ENCODE measurements at regions not wholly inside any gene's neighbourhood (a gene's known extent, or its start where the extent isn't known, plus 50 kb on each side); places are given as distances from the start of the nearest gene placed in this dataset.

- Histone ChIP-seq H3K4me3 (no peak overlapping the region), H3K27ac (ENCODE audit: low read depth) (no peak overlapping the region), H2AFZ (no peak overlapping the region), H3K9me2 (ENCODE audit: insufficient read depth) (peaks cover 3% of the 10 kb centered on the region; the same call in 1 of the 2 replicates), H4K20me1 (replicated peaks; ENCODE audit: insufficient read depth) (no peaks in the 10 kb centered on the region), H3K4me1 (ENCODE audit: insufficient read depth) (no peaks in the 10 kb centered on the region), H3K27me3 (ENCODE audit: insufficient read depth) (no peaks in the 10 kb centered on the region), H3F3A (replicated peaks; ENCODE audit: low read depth) (no peaks in the 10 kb centered on the region), H3K79me2 (replicated peaks; ENCODE audit: insufficient read depth) (no peaks in the 10 kb centered on the region), H3K4me2 (no peak overlapping the region), H3K36me3 (ENCODE audit: insufficient read depth) (no peaks in the 10 kb centered on the region; the same call in 1 of the 2 replicates)
- ATAC-seq (no peak), DNase-seq (ENCODE audit: low spot score) (no peak)
- H3K9me3 Mint-ChIP-seq: no peaks in the 10 kb centered on the region; the same call in 2 of the 3 replicates
- H3K36me3 Mint-ChIP-seq (ENCODE audit: low read depth): no peaks in the 10 kb centered on the region; the same call in 2 of the 3 replicates
- no peak overlapping the region for H3K27ac Mint-ChIP-seq
- no peaks in the 10 kb centered on the region for H3K4me1 Mint-ChIP-seq
- peaks cover 2% of the 10 kb centered on the region for H3K27me3 Mint-ChIP-seq (ENCODE audit: insufficient read depth, low read depth, poor library complexity)
- TF ChIP-seq ETS1 (IDR thresholded peaks at IDR 0.05) (no peak), STAT1 (IDR thresholded peaks at IDR 0.05; ENCODE audit: unreplicated experiment) (no peak), JUNB (IDR thresholded peaks at IDR 0.05; ENCODE audit: unreplicated experiment) (no peak), ZNF462 (CRISPR knock-in tag; IDR thresholded peaks at IDR 0.05) (no peak)
- no peak overlapping the region for H3K4me3 Mint-ChIP-seq
Measured at GRCh38 chr15:88730751-88731150, 72.5 kb upstream of the ACAN start.

GRCh38 chr15:88735212-88735611, 68.0 kb upstream of the ACAN start:
- Histone ChIP-seq H3K27me3 (ENCODE audit: insufficient read depth) (no peaks in the 10 kb centered on the region), H4K20me1 (replicated peaks; ENCODE audit: insufficient read depth) (no peaks in the 10 kb centered on the region), H3F3A (replicated peaks; ENCODE audit: low read depth) (no peaks in the 10 kb centered on the region), H3K9me2 (ENCODE audit: insufficient read depth) (no peaks in the 10 kb centered on the region), H3K36me3 (ENCODE audit: insufficient read depth) (no peaks in the 10 kb centered on the region; the same call in 1 of the 2 replicates), H3K4me2 (no peak overlapping the region), H3K27ac (ENCODE audit: low read depth) (no peak overlapping the region), H3K79me2 (replicated peaks; ENCODE audit: insufficient read depth) (no peaks in the 10 kb centered on the region), H3K4me1 (ENCODE audit: insufficient read depth) (no peaks in the 10 kb centered on the region), H2AFZ (no peak overlapping the region), H3K4me3 (no peak overlapping the region)
- no peak overlapping the region for H3K4me3 Mint-ChIP-seq
- no peaks in the 10 kb centered on the region for H3K36me3 Mint-ChIP-seq (ENCODE audit: low read depth)
- no peaks in the 10 kb centered on the region for H3K4me1 Mint-ChIP-seq
- H3K9me3 Mint-ChIP-seq: no peaks in the 10 kb centered on the region
- H3K27ac Mint-ChIP-seq: no peak overlapping the region
- no peak for ATAC-seq
- H3K27me3 Mint-ChIP-seq (ENCODE audit: insufficient read depth, low read depth, poor library complexity): peaks cover 6% of the 10 kb centered on the region
- no peak for DNase-seq (ENCODE audit: low spot score)
- no peak for TF ChIP-seq EZH2 (IDR thresholded peaks at IDR 0.05; ENCODE audit: low read depth, unreplicated experiment)
- no peak for TF ChIP-seq NANOG (IDR thresholded peaks at IDR 0.05; ENCODE audit: borderline replicate concordance)
- TF ChIP-seq CREB1 (CRISPR knock-in tag; IDR thresholded peaks at IDR 0.05; ENCODE audit: low read depth): no peak
- TF ChIP-seq EZH2phosphoT487 (IDR thresholded peaks at IDR 0.05; ENCODE audit: unreplicated experiment): no peak
- no peak for TF ChIP-seq ETS1 (IDR thresholded peaks at IDR 0.05)
- TF ChIP-seq ZNF114 (CRISPR knock-in tag; IDR thresholded peaks at IDR 0.05): no peak
- no peak for TF ChIP-seq JUNB (IDR thresholded peaks at IDR 0.05; ENCODE audit: unreplicated experiment)
- no peak for TF ChIP-seq POLR2AphosphoS5 (IDR thresholded peaks at IDR 0.05; ENCODE audit: low read depth)
- TF ChIP-seq STAT1 (IDR thresholded peaks at IDR 0.05; ENCODE audit: unreplicated experiment): no peak
- no peak for TF ChIP-seq CTCF (conservative IDR thresholded peaks at IDR 0.05; ENCODE audit: low read depth in 2 of 2)

Measured in GM23338 (cell line).